GM12878 (cell line): ENCODE measurements at regions not wholly inside any gene's neighbourhood (a gene's known extent, or its start where the extent isn't known, plus 50 kb on each side); places are given as distances from the start of the nearest gene placed in this dataset.

Experiments used
- ATAC-seq: fragments of 200-7000 bp; cut with Tn5 transposase; 3 replicates; pipeline ENCODE4 v1.9.1; 2020; ENCODE audit warnings: mild to moderate bottlenecking, moderate library complexity
- BruUV-seq: library from RNA; stranded (reverse); fragments of 400-500 nt; replicated peaks from 2 replicates; lab custom pipeline; 2021; lab: Mats Ljungman, UMichigan
- CTCF ChIA-PET: fragments of 300-600 bp; sonication (Branson Sonifier 250); formaldehyde crosslinking; extraction: SDS; loops from one replicate; lab custom pipeline; 2021; ENCODE audit warnings: inconsistent platforms; lab: Yijun Ruan, JAX
- POLR2A ChIA-PET: fragments of 350-600 bp; formaldehyde crosslinking; extraction: SDS; loops from one replicate; lab custom pipeline; 2021; ENCODE audit warnings: inconsistent platforms; lab: Charles Lee
- RAD21 ChIA-PET: fragments of 300-600 bp; sonication (Branson Sonifier 250); formaldehyde crosslinking; loops from one replicate; lab custom pipeline; 2023; ENCODE audit warnings: antibody characterized with exemption; ENCODE audit not compliant: unreplicated experiment; lab: Charles Lee
- SMC1A ChIA-PET: fragments of 300-600 bp; sonication (Branson Sonifier 250); formaldehyde crosslinking; loops from one replicate; lab custom pipeline; 2023; ENCODE audit not compliant: unreplicated experiment, uncharacterized antibody; lab: Charles Lee
- DNase-seq: peaks from one replicate; pipeline ENCODE4 v3.0.0-alpha.2; 2011; ENCODE audit warnings: low read depth, low spot score
- FAIRE-seq: peaks from 3 replicates; lab custom pipeline; 2011; peaks lifted over from hg19 to GRCh38; lab: Jason Lieb, UNC
- H2AFZ ChIP-seq: 2 replicates; pipeline ENCODE4 v1.6.0; 2011; ENCODE audit warnings: low read depth, low read length, control low read depth; ENCODE audit not compliant: control insufficient read depth
- H3K27ac ChIP-seq: 2 replicates; pipeline ENCODE4 v1.5.1; 2011; ENCODE audit warnings: control low read depth; ENCODE audit not compliant: control insufficient read depth, insufficient read depth
- H3K27me3 ChIP-seq, 2 experiments: replicated peaks in 1 of 2; 2 replicates each; pipeline versions ENCODE4 v1.6.0 to v1.6.1; 2011; ENCODE audit warnings: low read length in 1 of 2; ENCODE audit not compliant: control insufficient read depth in 2 of 2, insufficient read depth in 2 of 2
- H3K36me3 ChIP-seq, 2 experiments: 2 replicates each; pipeline ENCODE4 v1.5.1; 2011; ENCODE audit warnings: low read length in 1 of 2; ENCODE audit not compliant: control insufficient read depth in 2 of 2, insufficient read depth in 2 of 2
- H3K4me1 ChIP-seq: 2 replicates; pipeline ENCODE4 v1.6.1; 2011; ENCODE audit warnings: mild to moderate bottlenecking, low read length, moderate library complexity, mixed read lengths; ENCODE audit not compliant: control insufficient read depth, insufficient read depth
- H3K4me2 ChIP-seq: 2 replicates; pipeline ENCODE4 v1.6.0; 2011; ENCODE audit warnings: control low read depth; ENCODE audit not compliant: control insufficient read depth, insufficient read depth
- H3K4me3 ChIP-seq: fragments of 200-600 bp; sonication (generic); 2 replicates; pipeline ENCODE4 v1.5.1; 2016
- H3K79me2 ChIP-seq: 2 replicates; pipeline ENCODE4 v1.6.0; 2011; ENCODE audit warnings: low read length; ENCODE audit not compliant: control insufficient read depth, insufficient read depth
- H3K9ac ChIP-seq: 2 replicates; pipeline ENCODE4 v1.8.0; 2011; ENCODE audit warnings: low read length, control low read depth, mixed read lengths; ENCODE audit not compliant: control insufficient read depth, insufficient read depth
- H3K9me3 ChIP-seq: replicated peaks from 3 replicates; pipeline ENCODE4 v1.5.1; 2011; ENCODE audit warnings: mild to moderate bottlenecking, low read length; ENCODE audit not compliant: control insufficient read depth, insufficient read depth
- H4K20me1 ChIP-seq: 2 replicates; pipeline ENCODE4 v1.6.0; 2011; ENCODE audit not compliant: control insufficient read depth, insufficient read depth
- BMI1 ChIP-seq: fragments of 450-650 bp; IDR thresholded peaks from 2 replicates; pipeline ENCODE4 v1.6.1; 2016; ENCODE audit warnings: mild to moderate bottlenecking, moderate library complexity, borderline replicate concordance
- NRF1 ChIP-seq: conservative IDR thresholded peaks from 2 replicates; pipeline ENCODE4 v1.6.1; 2011; ENCODE audit warnings: mild to moderate bottlenecking, low read depth, low read length, improper control_type of control experiment
- POLR2AphosphoS5 ChIP-seq: IDR thresholded peaks from 2 replicates; pipeline ENCODE4 v1.6.1; 2011; ENCODE audit warnings: mild to moderate bottlenecking, low read length, inconsistent platforms
- RAD21 ChIP-seq: IDR thresholded peaks from 2 replicates; pipeline ENCODE4 v1.6.1; 2011; ENCODE audit warnings: mild to moderate bottlenecking, low read depth, low read length, moderate library complexity; ENCODE audit not compliant: insufficient read depth
- SMC3 ChIP-seq: IDR thresholded peaks from 2 replicates; pipeline ENCODE4 v1.6.1; 2011; ENCODE audit warnings: low read length, improper control_type of control experiment, borderline replicate concordance
- SREBF1 ChIP-seq: IDR thresholded peaks from 2 replicates; pipeline ENCODE4 v1.6.1; 2012; ENCODE audit warnings: mild to moderate bottlenecking, low read length
- ZZZ3 ChIP-seq: IDR thresholded peaks from 2 replicates; pipeline ENCODE4 v1.6.1; 2011; ENCODE audit warnings: low read depth; ENCODE audit not compliant: control insufficient read depth, insufficient read length
- in situ Hi-C: fragments of 300-500 bp; cut with MboI; formaldehyde crosslinking; loops from 9 replicates; pipeline ENCODE4 v1.14.3; 2018; ENCODE audit warnings: mixed read lengths
- intact Hi-C: fragments of 100-400 bp; cut with micrococcal nuclease; formaldehyde crosslinking; loops from one replicate; pipeline ENCODE4 v1.14.2; 2022; ENCODE audit not compliant: unreplicated experiment
- TF ChIP-seq, protein P1 (sequence below): fragments of 450-650 bp; IDR thresholded peaks from 2 replicates; pipeline ENCODE4 v1.6.1; 2017; ENCODE audit warnings: low read depth, mild to moderate bottlenecking, moderate library complexity
- TF ChIP-seq, protein P2 (sequence below), 3 experiments: IDR thresholded peaks in 2 of 3; conservative IDR thresholded peaks in 1 of 3; 2 replicates each; pipeline ENCODE4 v1.5.1; 2011; ENCODE audit warnings: low read depth in 3 of 3, low read length in 3 of 3, mild to moderate bottlenecking in 3 of 3, control low read depth in 2 of 3, moderate library complexity in 2 of 3, inconsistent platforms in 1 of 3, mixed read lengths in 1 of 3; ENCODE audit not compliant: control insufficient read depth in 2 of 3, insufficient read depth in 1 of 3; ENCODE audit errors: extremely low read depth in 1 of 3
- TF ChIP-seq, protein P3 (sequence below): fragments of 450-650 bp; formaldehyde crosslinking; IDR thresholded peaks from 2 replicates; pipeline ENCODE4 v1.4.0; 2020; ENCODE audit warnings: mild to moderate bottlenecking, moderate library complexity
- TF ChIP-seq, protein P4 (sequence below): fragments of 150-350 bp; IDR thresholded peaks from 2 replicates; pipeline ENCODE4 v1.6.1; 2016; ENCODE audit warnings: low read depth, low read length

DNA sequence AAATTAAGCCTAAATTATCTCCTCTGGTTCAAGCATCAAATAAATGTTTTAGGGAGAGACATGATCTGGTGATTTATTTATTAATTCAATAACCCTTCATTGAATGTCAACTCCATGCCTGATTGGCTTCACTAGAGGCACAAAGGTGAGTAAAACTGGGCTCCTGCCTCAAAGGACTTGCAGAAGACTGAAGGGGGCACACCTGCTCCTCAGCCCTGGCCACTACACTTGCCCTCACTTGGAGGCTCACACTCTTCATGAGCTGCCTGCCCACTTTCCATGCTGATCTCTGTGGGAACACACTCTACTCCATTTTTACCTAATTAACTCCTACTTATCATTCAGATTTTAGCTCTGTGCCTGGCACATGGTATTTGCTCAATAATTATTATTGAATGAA is 84.4 kb upstream of the KCNMB2 start:
- H2AFZ ChIP-seq = no peak overlapping the region
- in situ Hi-C loops = no loop called here
- ChIA-PET SMC1A (interaction anchor here (0.6 to 2.5 kb wide), 6 partner anchors 11 to 806 kb away, joined by 3 to 7 read pairs (median 4); no protein-coding TSS in a partner anchor), POLR2A (interaction anchor here (1.4 to 1.5 kb wide), 2 partner anchors 10 to 13 kb away, joined by 4 read pairs; no protein-coding TSS in a partner anchor), CTCF (interaction anchor here (0.8 to 2.0 kb wide), 7 partner anchors 8 to 516 kb away, joined by 3 to 10 read pairs (median 4); no protein-coding TSS in a partner anchor), RAD21 (interaction anchor here (1.2 kb wide), 1 partner anchor 65 kb away, joined by 4 read pairs; no protein-coding TSS in a partner anchor)
- intact Hi-C loops = no loop called here
- ATAC-seq (peak; percentile 42; the same call in 1 of the 3 replicates), DNase-seq (no peak), FAIRE-seq (no peak)
- TF ChIP-seq SREBF1 (no peak), BMI1 (no peak), SMC3 (peak; percentile 13; the same call in 1 of the 2 replicates), NRF1 (no peak), ZZZ3 (no peak), RAD21 (peak; percentile 54), POLR2AphosphoS5 (no peak)
- TF ChIP-seq, protein P1, sequence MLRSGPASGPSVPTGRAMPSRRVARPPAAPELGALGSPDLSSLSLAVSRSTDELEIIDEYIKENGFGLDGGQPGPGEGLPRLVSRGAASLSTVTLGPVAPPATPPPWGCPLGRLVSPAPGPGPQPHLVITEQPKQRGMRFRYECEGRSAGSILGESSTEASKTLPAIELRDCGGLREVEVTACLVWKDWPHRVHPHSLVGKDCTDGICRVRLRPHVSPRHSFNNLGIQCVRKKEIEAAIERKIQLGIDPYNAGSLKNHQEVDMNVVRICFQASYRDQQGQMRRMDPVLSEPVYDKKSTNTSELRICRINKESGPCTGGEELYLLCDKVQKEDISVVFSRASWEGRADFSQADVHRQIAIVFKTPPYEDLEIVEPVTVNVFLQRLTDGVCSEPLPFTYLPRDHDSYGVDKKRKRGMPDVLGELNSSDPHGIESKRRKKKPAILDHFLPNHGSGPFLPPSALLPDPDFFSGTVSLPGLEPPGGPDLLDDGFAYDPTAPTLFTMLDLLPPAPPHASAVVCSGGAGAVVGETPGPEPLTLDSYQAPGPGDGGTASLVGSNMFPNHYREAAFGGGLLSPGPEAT = no peak
- TF ChIP-seq, protein P2, sequence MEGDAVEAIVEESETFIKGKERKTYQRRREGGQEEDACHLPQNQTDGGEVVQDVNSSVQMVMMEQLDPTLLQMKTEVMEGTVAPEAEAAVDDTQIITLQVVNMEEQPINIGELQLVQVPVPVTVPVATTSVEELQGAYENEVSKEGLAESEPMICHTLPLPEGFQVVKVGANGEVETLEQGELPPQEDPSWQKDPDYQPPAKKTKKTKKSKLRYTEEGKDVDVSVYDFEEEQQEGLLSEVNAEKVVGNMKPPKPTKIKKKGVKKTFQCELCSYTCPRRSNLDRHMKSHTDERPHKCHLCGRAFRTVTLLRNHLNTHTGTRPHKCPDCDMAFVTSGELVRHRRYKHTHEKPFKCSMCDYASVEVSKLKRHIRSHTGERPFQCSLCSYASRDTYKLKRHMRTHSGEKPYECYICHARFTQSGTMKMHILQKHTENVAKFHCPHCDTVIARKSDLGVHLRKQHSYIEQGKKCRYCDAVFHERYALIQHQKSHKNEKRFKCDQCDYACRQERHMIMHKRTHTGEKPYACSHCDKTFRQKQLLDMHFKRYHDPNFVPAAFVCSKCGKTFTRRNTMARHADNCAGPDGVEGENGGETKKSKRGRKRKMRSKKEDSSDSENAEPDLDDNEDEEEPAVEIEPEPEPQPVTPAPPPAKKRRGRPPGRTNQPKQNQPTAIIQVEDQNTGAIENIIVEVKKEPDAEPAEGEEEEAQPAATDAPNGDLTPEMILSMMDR (IDR thresholded peaks at IDR 0.05 in 2 of 3, conservative IDR thresholded peaks at IDR 0.05 in 1 of 3; ENCODE audit: control insufficient read depth in 2 of 3, extremely low read depth in 1 of 3, insufficient read depth in 1 of 3, low read depth in 3 of 3, low read length in 3 of 3) = peak in 2 of 3 experiments; percentile 7 to 11; a peak in 1 of 6 replicates
- TF ChIP-seq, protein P3, sequence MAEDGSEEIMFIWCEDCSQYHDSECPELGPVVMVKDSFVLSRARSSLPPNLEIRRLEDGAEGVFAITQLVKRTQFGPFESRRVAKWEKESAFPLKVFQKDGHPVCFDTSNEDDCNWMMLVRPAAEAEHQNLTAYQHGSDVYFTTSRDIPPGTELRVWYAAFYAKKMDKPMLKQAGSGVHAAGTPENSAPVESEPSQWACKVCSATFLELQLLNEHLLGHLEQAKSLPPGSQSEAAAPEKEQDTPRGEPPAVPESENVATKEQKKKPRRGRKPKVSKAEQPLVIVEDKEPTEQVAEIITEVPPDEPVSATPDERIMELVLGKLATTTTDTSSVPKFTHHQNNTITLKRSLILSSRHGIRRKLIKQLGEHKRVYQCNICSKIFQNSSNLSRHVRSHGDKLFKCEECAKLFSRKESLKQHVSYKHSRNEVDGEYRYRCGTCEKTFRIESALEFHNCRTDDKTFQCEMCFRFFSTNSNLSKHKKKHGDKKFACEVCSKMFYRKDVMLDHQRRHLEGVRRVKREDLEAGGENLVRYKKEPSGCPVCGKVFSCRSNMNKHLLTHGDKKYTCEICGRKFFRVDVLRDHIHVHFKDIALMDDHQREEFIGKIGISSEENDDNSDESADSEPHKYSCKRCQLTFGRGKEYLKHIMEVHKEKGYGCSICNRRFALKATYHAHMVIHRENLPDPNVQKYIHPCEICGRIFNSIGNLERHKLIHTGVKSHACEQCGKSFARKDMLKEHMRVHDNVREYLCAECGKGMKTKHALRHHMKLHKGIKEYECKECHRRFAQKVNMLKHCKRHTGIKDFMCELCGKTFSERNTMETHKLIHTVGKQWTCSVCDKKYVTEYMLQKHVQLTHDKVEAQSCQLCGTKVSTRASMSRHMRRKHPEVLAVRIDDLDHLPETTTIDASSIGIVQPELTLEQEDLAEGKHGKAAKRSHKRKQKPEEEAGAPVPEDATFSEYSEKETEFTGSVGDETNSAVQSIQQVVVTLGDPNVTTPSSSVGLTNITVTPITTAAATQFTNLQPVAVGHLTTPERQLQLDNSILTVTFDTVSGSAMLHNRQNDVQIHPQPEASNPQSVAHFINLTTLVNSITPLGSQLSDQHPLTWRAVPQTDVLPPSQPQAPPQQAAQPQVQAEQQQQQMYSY = no peak
- TF ChIP-seq, protein P4, sequence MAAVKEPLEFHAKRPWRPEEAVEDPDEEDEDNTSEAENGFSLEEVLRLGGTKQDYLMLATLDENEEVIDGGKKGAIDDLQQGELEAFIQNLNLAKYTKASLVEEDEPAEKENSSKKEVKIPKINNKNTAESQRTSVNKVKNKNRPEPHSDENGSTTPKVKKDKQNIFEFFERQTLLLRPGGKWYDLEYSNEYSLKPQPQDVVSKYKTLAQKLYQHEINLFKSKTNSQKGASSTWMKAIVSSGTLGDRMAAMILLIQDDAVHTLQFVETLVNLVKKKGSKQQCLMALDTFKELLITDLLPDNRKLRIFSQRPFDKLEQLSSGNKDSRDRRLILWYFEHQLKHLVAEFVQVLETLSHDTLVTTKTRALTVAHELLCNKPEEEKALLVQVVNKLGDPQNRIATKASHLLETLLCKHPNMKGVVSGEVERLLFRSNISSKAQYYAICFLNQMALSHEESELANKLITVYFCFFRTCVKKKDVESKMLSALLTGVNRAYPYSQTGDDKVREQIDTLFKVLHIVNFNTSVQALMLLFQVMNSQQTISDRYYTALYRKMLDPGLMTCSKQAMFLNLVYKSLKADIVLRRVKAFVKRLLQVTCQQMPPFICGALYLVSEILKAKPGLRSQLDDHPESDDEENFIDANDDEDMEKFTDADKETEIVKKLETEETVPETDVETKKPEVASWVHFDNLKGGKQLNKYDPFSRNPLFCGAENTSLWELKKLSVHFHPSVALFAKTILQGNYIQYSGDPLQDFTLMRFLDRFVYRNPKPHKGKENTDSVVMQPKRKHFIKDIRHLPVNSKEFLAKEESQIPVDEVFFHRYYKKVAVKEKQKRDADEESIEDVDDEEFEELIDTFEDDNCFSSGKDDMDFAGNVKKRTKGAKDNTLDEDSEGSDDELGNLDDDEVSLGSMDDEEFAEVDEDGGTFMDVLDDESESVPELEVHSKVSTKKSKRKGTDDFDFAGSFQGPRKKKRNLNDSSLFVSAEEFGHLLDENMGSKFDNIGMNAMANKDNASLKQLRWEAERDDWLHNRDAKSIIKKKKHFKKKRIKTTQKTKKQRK = no peak
- H3K4me3 ChIP-seq = no peak overlapping the region
- no TSS peak for BruUV-seq
- no peaks in the 10 kb centered on the region for H4K20me1 ChIP-seq
- no peak overlapping the region for H3K27ac ChIP-seq
- no peaks in the 10 kb centered on the region; the same call in 2 of the 3 replicates for H3K9me3 ChIP-seq
- no peaks in the 10 kb centered on the region for H3K36me3 ChIP-seq
- no peak overlapping the region for H3K9ac ChIP-seq
- no peaks in the 10 kb centered on the region for H3K79me2 ChIP-seq
- H3K4me2 ChIP-seq = no peak overlapping the region
- H3K27me3 ChIP-seq = no peaks in the 10 kb centered on the region
- H3K4me1 ChIP-seq = no peaks in the 10 kb centered on the region
